ENCODE measurements at regions not wholly inside any gene's neighbourhood (a gene's known extent, or its start where the extent isn't known, plus 50 kb on each side); places are given as distances from the start of the nearest gene placed in this dataset.

DNA sequence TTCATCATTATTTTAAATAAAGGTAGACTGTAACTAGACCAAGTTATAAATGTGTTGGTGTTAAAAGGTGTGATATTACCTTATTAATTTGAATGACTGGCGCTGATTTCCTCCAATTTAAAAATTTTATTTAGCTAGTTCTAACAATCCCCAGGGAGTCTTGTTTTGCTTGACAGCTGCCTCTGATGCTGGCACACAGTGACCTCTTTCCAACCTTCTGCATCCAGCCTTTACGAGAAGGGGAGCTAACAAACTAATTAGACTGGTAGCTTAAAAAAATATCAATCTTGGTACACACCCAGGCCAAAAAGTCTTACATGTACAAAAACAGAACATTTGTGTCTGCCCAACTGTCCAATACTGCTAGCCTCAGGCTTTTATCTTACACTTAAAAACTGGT, 51.8 kb upstream of the ENPEP start:
- H3K36me3 Mint-ChIP-seq (ENCODE audit: insufficient read depth, unreplicated experiment), result no peaks in the 10 kb centered on the region
- no peaks in the 10 kb centered on the region for H3K4me1 Mint-ChIP-seq (ENCODE audit: insufficient read depth, unreplicated experiment)
- BruUV-seq (replicated peaks), result no TSS peak
- intact Hi-C loops (cut with micrococcal nuclease), result no loop called here
- H3K27ac Mint-ChIP-seq (ENCODE audit: low read depth, unreplicated experiment), result no peak overlapping the region
- no peak for DNase-seq (ENCODE audit: unreplicated experiment)
- H3K4me3 Mint-ChIP-seq (ENCODE audit: unreplicated experiment), result no peak overlapping the region
- H3K9me3 Mint-ChIP-seq (ENCODE audit: unreplicated experiment), result no peaks in the 10 kb centered on the region
- TF ChIP-seq, protein P1, sequence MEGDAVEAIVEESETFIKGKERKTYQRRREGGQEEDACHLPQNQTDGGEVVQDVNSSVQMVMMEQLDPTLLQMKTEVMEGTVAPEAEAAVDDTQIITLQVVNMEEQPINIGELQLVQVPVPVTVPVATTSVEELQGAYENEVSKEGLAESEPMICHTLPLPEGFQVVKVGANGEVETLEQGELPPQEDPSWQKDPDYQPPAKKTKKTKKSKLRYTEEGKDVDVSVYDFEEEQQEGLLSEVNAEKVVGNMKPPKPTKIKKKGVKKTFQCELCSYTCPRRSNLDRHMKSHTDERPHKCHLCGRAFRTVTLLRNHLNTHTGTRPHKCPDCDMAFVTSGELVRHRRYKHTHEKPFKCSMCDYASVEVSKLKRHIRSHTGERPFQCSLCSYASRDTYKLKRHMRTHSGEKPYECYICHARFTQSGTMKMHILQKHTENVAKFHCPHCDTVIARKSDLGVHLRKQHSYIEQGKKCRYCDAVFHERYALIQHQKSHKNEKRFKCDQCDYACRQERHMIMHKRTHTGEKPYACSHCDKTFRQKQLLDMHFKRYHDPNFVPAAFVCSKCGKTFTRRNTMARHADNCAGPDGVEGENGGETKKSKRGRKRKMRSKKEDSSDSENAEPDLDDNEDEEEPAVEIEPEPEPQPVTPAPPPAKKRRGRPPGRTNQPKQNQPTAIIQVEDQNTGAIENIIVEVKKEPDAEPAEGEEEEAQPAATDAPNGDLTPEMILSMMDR (IDR thresholded peaks at IDR 0.05; ENCODE audit: unreplicated experiment), result no peak
- ChIA-PET POLR2A (no interaction called here), CTCF (interaction anchor here (0.5 to 1.5 kb wide), 3 partner anchors 11 to 371 kb away, joined by 3 read pairs; no protein-coding TSS in a partner anchor)
- peaks cover 35% of the 10 kb centered on the region for H3K27me3 Mint-ChIP-seq (ENCODE audit: insufficient read depth, unreplicated experiment)

GRCh38 chr4:110418641-110419040, 57.3 kb upstream of the ENPEP start:
- intact Hi-C loops (cut with micrococcal nuclease), result no loop called here
- H3K27me3 Mint-ChIP-seq (ENCODE audit: insufficient read depth, unreplicated experiment), result peaks cover 13% of the 10 kb centered on the region

GRCh38 chr4:110417136-110417535, 58.8 kb upstream of the ENPEP start:
- BruUV-seq (replicated peaks), result no TSS peak
- no peak overlapping the region for H3K27ac Mint-ChIP-seq (ENCODE audit: low read depth, unreplicated experiment)
- peak; percentile 48 for DNase-seq (ENCODE audit: unreplicated experiment)
- H3K4me3 Mint-ChIP-seq (ENCODE audit: unreplicated experiment), result no peak overlapping the region
- H3K27me3 Mint-ChIP-seq (ENCODE audit: insufficient read depth, unreplicated experiment), result no peaks in the 10 kb centered on the region
- peaks cover 10% of the 10 kb centered on the region for H3K9me3 Mint-ChIP-seq (ENCODE audit: unreplicated experiment)
- ChIA-PET CTCF (no interaction called here), POLR2A (no interaction called here)
- H3K4me1 Mint-ChIP-seq (ENCODE audit: insufficient read depth, unreplicated experiment), result no peaks in the 10 kb centered on the region
- TF ChIP-seq, protein P1 (IDR thresholded peaks at IDR 0.05; ENCODE audit: unreplicated experiment), result no peak
- H3K36me3 Mint-ChIP-seq (ENCODE audit: insufficient read depth, unreplicated experiment), result no peaks in the 10 kb centered on the region
- intact Hi-C loops (cut with micrococcal nuclease), result no loop called here

More at GRCh38 chr4:110418641-110419040, 57.3 kb upstream of the ENPEP start:
- Mint-ChIP-seq H3K27ac (ENCODE audit: low read depth, unreplicated experiment) (no peak overlapping the region), H3K4me1 (ENCODE audit: insufficient read depth, unreplicated experiment) (no peaks in the 10 kb centered on the region), H3K4me3 (ENCODE audit: unreplicated experiment) (no peak overlapping the region), H3K9me3 (ENCODE audit: unreplicated experiment) (peaks cover 10% of the 10 kb centered on the region), H3K36me3 (ENCODE audit: insufficient read depth, unreplicated experiment) (no peaks in the 10 kb centered on the region)
- BruUV-seq (replicated peaks), result no TSS peak
- POLR2A ChIA-PET, result no interaction called here
- CTCF ChIA-PET, result no interaction called here
- TF ChIP-seq, protein P1 (IDR thresholded peaks at IDR 0.05; ENCODE audit: unreplicated experiment), result no peak
- no peak for DNase-seq (ENCODE audit: unreplicated experiment)

- Mint-ChIP-seq H3K9me3 (ENCODE audit: unreplicated experiment) (peaks cover 10% of the 10 kb centered on the region), H3K27me3 (ENCODE audit: insufficient read depth, unreplicated experiment) (no peaks in the 10 kb centered on the region), H3K4me1 (ENCODE audit: insufficient read depth, unreplicated experiment) (no peaks in the 10 kb centered on the region), H3K36me3 (ENCODE audit: insufficient read depth, unreplicated experiment) (no peaks in the 10 kb centered on the region), H3K4me3 (ENCODE audit: unreplicated experiment) (no peak overlapping the region), H3K27ac (ENCODE audit: low read depth, unreplicated experiment) (no peak overlapping the region)
- no TSS peak for BruUV-seq (replicated peaks)
- ChIA-PET CTCF (interaction anchor here (0.7 to 1.0 kb wide), 2 partner anchors 10 to 20 kb away, joined by 3 read pairs; no protein-coding TSS in a partner anchor), POLR2A (no interaction called here)
- intact Hi-C loops (cut with micrococcal nuclease), result no loop called here
- TF ChIP-seq, protein P1 (IDR thresholded peaks at IDR 0.05; ENCODE audit: unreplicated experiment), result no peak
- DNase-seq (ENCODE audit: unreplicated experiment), result no peak
These were observed 60.5 kb upstream of the ENPEP start for GRCh38 chr4:110415478-110415877.

Data from MCF 10A (cell line).